GM12873 (cell line): ENCODE measurements at regions not wholly inside any gene's neighbourhood (a gene's known extent, or its start where the extent isn't known, plus 50 kb on each side); places are given as distances from the start of the nearest gene placed in this dataset.

Experiments used
- TF ChIP-seq, protein P1 (sequence below): IDR thresholded peaks from 2 replicates; pipeline ENCODE4 v1.5.1; 2012; ENCODE audit warnings: low read depth, mild to moderate bottlenecking, moderate library complexity, low read length, control low read depth; ENCODE audit not compliant: insufficient read depth; ENCODE audit errors: missing control alignments

DNA sequence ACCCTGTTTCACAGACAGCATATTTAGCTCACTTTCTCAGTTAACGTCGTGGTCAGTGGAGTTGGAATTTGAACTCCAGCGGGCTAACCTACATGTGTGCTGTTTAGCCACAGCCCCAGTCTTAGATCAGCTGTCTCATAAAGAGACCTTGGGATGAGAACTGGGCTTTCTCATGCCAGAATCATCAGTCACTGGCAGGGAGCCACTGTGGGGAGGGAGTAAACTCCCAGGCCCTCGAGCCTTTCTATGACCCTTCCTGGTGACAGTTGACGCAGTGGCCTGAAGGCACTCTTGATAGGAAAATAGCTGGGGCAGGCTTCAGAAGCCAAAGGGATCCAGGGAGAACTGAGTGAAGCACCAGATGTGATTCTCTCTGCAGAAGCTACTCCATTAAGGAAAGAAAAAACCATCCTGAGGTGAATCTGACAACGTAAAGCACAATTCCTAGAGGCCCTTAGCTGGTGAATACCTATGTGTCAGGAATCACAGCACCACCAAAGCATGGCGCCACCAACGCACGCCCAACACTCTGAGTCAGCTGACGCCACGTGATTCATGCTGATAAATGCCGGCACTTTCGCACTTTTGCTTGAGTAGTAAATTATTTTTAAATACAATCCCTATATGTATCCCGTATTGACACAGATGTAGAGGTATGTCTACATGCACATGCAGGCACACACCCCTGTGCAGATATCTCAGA lies 279.6 kb upstream of the TMEM132C start:
- TF ChIP-seq, protein P1, sequence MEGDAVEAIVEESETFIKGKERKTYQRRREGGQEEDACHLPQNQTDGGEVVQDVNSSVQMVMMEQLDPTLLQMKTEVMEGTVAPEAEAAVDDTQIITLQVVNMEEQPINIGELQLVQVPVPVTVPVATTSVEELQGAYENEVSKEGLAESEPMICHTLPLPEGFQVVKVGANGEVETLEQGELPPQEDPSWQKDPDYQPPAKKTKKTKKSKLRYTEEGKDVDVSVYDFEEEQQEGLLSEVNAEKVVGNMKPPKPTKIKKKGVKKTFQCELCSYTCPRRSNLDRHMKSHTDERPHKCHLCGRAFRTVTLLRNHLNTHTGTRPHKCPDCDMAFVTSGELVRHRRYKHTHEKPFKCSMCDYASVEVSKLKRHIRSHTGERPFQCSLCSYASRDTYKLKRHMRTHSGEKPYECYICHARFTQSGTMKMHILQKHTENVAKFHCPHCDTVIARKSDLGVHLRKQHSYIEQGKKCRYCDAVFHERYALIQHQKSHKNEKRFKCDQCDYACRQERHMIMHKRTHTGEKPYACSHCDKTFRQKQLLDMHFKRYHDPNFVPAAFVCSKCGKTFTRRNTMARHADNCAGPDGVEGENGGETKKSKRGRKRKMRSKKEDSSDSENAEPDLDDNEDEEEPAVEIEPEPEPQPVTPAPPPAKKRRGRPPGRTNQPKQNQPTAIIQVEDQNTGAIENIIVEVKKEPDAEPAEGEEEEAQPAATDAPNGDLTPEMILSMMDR: no peak

GRCh38 chr12:127991485-127991884 lies 275.5 kb upstream of the TMEM132C start:
- TF ChIP-seq, protein P1: no peak

- TF ChIP-seq, protein P1: no peak
Observed at GRCh38 chr12:127998988-127999387, 268.0 kb upstream of the TMEM132C start.

- TF ChIP-seq, protein P1: no peak
Observed at GRCh38 chr12:128004383-128004938, 262.5 kb upstream of the TMEM132C start.

DNA sequence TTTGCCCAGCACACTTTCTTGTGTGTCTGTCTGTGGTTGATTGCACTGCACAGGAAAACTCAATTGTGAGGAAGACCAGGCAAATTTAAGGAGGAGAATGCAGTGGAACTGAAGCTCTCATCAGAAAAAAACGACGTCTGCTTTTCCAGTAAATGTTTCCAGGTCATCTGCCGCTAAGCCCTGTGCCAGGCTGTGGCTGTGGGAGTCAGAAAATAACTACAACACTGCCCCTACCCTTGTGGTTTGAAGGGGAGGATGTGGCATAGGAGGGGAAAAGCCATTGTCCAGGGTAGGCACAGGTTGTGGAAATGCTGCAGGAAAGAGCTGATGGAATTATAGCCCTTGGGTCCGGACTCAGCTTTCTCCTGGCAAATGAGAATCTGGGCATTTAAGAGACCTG lies 259.7 kb upstream of the TMEM132C start:
- TF ChIP-seq, protein P1: no peak

DNA sequence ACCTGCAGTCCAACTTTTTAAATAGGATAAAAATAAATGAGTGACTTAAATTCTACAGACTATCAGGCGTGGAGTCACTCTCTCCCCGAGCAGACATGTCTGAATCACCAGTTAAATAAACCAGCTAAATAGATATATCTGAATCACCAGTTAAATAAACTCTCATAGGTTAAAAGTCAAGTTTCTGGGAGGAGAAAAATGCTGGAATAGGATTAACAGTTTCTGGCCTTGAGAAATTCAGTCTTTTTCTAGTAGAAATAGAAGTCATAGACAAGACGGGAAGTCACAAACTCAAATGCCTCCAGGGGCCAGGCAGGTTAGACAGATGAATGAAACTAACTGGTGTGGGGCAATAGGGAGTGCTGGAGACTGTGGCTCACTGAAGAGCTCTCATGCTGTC lies 258.6 kb upstream of the TMEM132C start:
- TF ChIP-seq, protein P1: no peak

- TF ChIP-seq, protein P1: no peak
Observed at GRCh38 chr12:128009108-128009507, 257.9 kb upstream of the TMEM132C start.
